Cardiac muscle cell (in vitro differentiated cells and primary cell): ENCODE measurements at regions not wholly inside any gene's neighbourhood (a gene's known extent, or its start where the extent isn't known, plus 50 kb on each side); places are given as distances from the start of the nearest gene placed in this dataset.

Experiments
- DNase-seq, 2 donors: peaks; one replicate each; pipeline versions ENCODE4 v3.0.0 to v3.0.0-alpha.2; 2010 to 2017; ENCODE audit warnings: low read depth in 1 of 2, low spot score in 1 of 2
- H3K27ac ChIP-seq: fragments of 200-600 bp; sonication (generic); 2 replicates; pipeline ENCODE4 v1.5.1; 2016
- H3K27me3 ChIP-seq: fragments of 200-600 bp; sonication (generic); 2 replicates; pipeline ENCODE4 v1.6.0; 2016; ENCODE audit warnings: control low read depth
- H3K36me3 ChIP-seq: fragments of 200-600 bp; sonication (generic); 2 replicates; pipeline ENCODE4 v1.5.1; 2016; ENCODE audit warnings: control low read depth
- H3K4me1 ChIP-seq: fragments of 200-600 bp; sonication (generic); 2 replicates; pipeline ENCODE4 v1.8.1; 2017; ENCODE audit warnings: low read depth, mild to moderate bottlenecking, mixed run types
- H3K4me3 ChIP-seq: fragments of 200-600 bp; sonication (generic); 2 replicates; pipeline ENCODE4 v1.5.1; 2016; ENCODE audit warnings: mild to moderate bottlenecking
- H3K9me3 ChIP-seq: fragments of 200-600 bp; sonication (generic); 2 replicates; pipeline ENCODE4 v1.5.1; 2017; ENCODE audit warnings: low read depth, mild to moderate bottlenecking, control low read depth
- CTCF ChIP-seq: IDR thresholded peaks from 2 replicates; pipeline ENCODE4 v1.5.1; 2012; ENCODE audit warnings: low read depth, mild to moderate bottlenecking, low read length

GRCh38 chr16:52050418-52050817 is 496.5 kb downstream of the TOX3 start:
- Histone ChIP-seq H3K4me3 (no peak overlapping the region), H3K36me3 (no peaks in the 10 kb centered on the region), H3K27ac (no peak overlapping the region), H3K4me1 (no peaks in the 10 kb centered on the region), H3K9me3 (no peaks in the 10 kb centered on the region), H3K27me3 (no peaks in the 10 kb centered on the region)
- TF ChIP-seq CTCF: no peak
- DNase-seq: no peak

- TF ChIP-seq CTCF: no peak
- Histone ChIP-seq H3K36me3 (no peaks in the 10 kb centered on the region), H3K27ac (no peak overlapping the region), H3K4me3 (no peak overlapping the region), H3K27me3 (peaks cover 14% of the 10 kb centered on the region), H3K9me3 (no peaks in the 10 kb centered on the region), H3K4me1 (no peaks in the 10 kb centered on the region)
- DNase-seq: no peak
Observed at GRCh38 chr16:52035436-52035835, 511.5 kb downstream of the TOX3 start.

- H3K27me3 ChIP-seq: peaks cover 14% of the 10 kb centered on the region
- H3K4me3 ChIP-seq: no peak overlapping the region
- H3K4me1 ChIP-seq: no peaks in the 10 kb centered on the region
- H3K27ac ChIP-seq: no peak overlapping the region
- no peak for TF ChIP-seq CTCF
- no peak for DNase-seq
- H3K9me3 ChIP-seq: no peaks in the 10 kb centered on the region
- H3K36me3 ChIP-seq: no peaks in the 10 kb centered on the region
Observed at GRCh38 chr16:52034830-52035229, 512.1 kb downstream of the TOX3 start.

- no peaks in the 10 kb centered on the region for H3K4me1 ChIP-seq
- H3K36me3 ChIP-seq: no peaks in the 10 kb centered on the region
- H3K27me3 ChIP-seq: peaks cover 14% of the 10 kb centered on the region
- no peak overlapping the region for H3K4me3 ChIP-seq
- no peaks in the 10 kb centered on the region for H3K9me3 ChIP-seq
- TF ChIP-seq CTCF: no peak
- no peak overlapping the region for H3K27ac ChIP-seq
- DNase-seq: no peak
Observed at GRCh38 chr16:52033992-52034391, 513.0 kb downstream of the TOX3 start.

- DNase-seq: no peak
- Histone ChIP-seq H3K9me3 (no peaks in the 10 kb centered on the region), H3K36me3 (no peaks in the 10 kb centered on the region), H3K27me3 (no peaks in the 10 kb centered on the region), H3K4me1 (no peaks in the 10 kb centered on the region), H3K27ac (no peak overlapping the region), H3K4me3 (no peak overlapping the region)
- TF ChIP-seq CTCF: no peak
Observed at GRCh38 chr16:52022980-52023379, 524.0 kb downstream of the TOX3 start.

GRCh38 chr16:52022177-52022576 is 524.8 kb downstream of the TOX3 start:
- H3K36me3 ChIP-seq: no peaks in the 10 kb centered on the region
- H3K27me3 ChIP-seq: no peaks in the 10 kb centered on the region
- no peaks in the 10 kb centered on the region for H3K4me1 ChIP-seq
- no peak for DNase-seq
- no peaks in the 10 kb centered on the region for H3K9me3 ChIP-seq
- H3K27ac ChIP-seq: no peak overlapping the region
- no peak overlapping the region for H3K4me3 ChIP-seq
- no peak for TF ChIP-seq CTCF
